GM23338 (cell line): ENCODE measurements at regions not wholly inside any gene's neighbourhood (a gene's known extent, or its start where the extent isn't known, plus 50 kb on each side); places are given as distances from the start of the nearest gene placed in this dataset.

Experiments used
- ATAC-seq: fragments of 200-7000 bp; cut with Tn5 transposase; 3 replicates; pipeline ENCODE4 v1.9.1; 2020
- DNase-seq: peaks from one replicate; pipeline ENCODE4 v3.0.0-alpha.2; 2015; ENCODE audit warnings: low spot score
- H2AFZ ChIP-seq: fragments of 200-600 bp; sonication (generic); 2 replicates; pipeline ENCODE4 v1.8.0; 2016; ENCODE audit warnings: antibody characterized with exemption, mild to moderate bottlenecking, moderate library complexity
- H3F3A ChIP-seq: fragments of 200-600 bp; sonication (generic); replicated peaks from 2 replicates; pipeline ENCODE4 v1.8.0; 2017; ENCODE audit warnings: antibody characterized with exemption, mixed run types, low read depth
- H3K27ac ChIP-seq: fragments of 200-600 bp; sonication (generic); 2 replicates; pipeline ENCODE4 v1.6.1; 2016; ENCODE audit warnings: low read depth
- H3K27me3 ChIP-seq: fragments of 200-600 bp; sonication (generic); 2 replicates; pipeline ENCODE4 v1.8.0; 2016; ENCODE audit warnings: mild to moderate bottlenecking, mixed run types, moderate library complexity; ENCODE audit not compliant: insufficient read depth
- H3K36me3 ChIP-seq: fragments of 200-600 bp; sonication (generic); 2 replicates; pipeline ENCODE4 v1.8.0; 2016; ENCODE audit warnings: mild to moderate bottlenecking; ENCODE audit not compliant: insufficient read depth
- H3K4me1 ChIP-seq: fragments of 200-600 bp; sonication (generic); 2 replicates; pipeline ENCODE4 v1.8.0; 2016; ENCODE audit warnings: mild to moderate bottlenecking, moderate library complexity; ENCODE audit not compliant: insufficient read depth
- H3K4me2 ChIP-seq: fragments of 200-600 bp; sonication (generic); 2 replicates; pipeline ENCODE4 v1.7.1; 2017; ENCODE audit warnings: mixed run types
- H3K4me3 ChIP-seq: fragments of 200-600 bp; sonication (generic); 2 replicates; pipeline ENCODE4 v1.6.1; 2016; ENCODE audit warnings: mixed run types
- H3K79me2 ChIP-seq: fragments of 200-600 bp; sonication (generic); replicated peaks from 2 replicates; pipeline ENCODE4 v1.8.0; 2017; ENCODE audit warnings: mild to moderate bottlenecking; ENCODE audit not compliant: insufficient read depth
- H3K9me2 ChIP-seq: fragments of 200-600 bp; sonication (generic); 2 replicates; pipeline ENCODE4 v1.8.0; 2017; ENCODE audit not compliant: insufficient read depth
- H4K20me1 ChIP-seq: fragments of 200-600 bp; sonication (generic); replicated peaks from 2 replicates; pipeline ENCODE4 v1.8.0; 2017; ENCODE audit warnings: mild to moderate bottlenecking; ENCODE audit not compliant: insufficient read depth
- H3K27ac Mint-ChIP-seq: 2 replicates; pipeline ENCODE4 v1.8.0; 2020; ENCODE audit warnings: inconsistent platforms, mild to moderate bottlenecking, moderate library complexity, mixed read lengths
- H3K27me3 Mint-ChIP-seq: 3 replicates; pipeline ENCODE4 v1.8.0; 2022; ENCODE audit warnings: low read depth, mild to moderate bottlenecking, moderate library complexity, mixed read lengths, inconsistent platforms; ENCODE audit not compliant: insufficient read depth, poor library complexity
- H3K36me3 Mint-ChIP-seq: 3 replicates; pipeline ENCODE4 v1.8.0; 2021; ENCODE audit warnings: low read depth, mild to moderate bottlenecking, inconsistent platforms, moderate library complexity, mixed read lengths
- H3K4me1 Mint-ChIP-seq: 3 replicates; pipeline ENCODE4 v1.8.0; 2020; ENCODE audit warnings: mild to moderate bottlenecking, inconsistent platforms, mixed read lengths
- H3K4me3 Mint-ChIP-seq: 3 replicates; pipeline ENCODE4 v1.8.0; 2021; ENCODE audit warnings: moderate library complexity, mild to moderate bottlenecking, inconsistent platforms, mixed read lengths
- H3K9me3 Mint-ChIP-seq: 3 replicates; pipeline ENCODE4 v1.8.0; 2020; ENCODE audit warnings: moderate library complexity, mild to moderate bottlenecking, inconsistent platforms, mixed read lengths
- CREB1 ChIP-seq: fragments of 250-450 bp; sonication (Bioruptor Pico); IDR thresholded peaks from 2 replicates; pipeline ENCODE4 v1.5.0; 2020; ENCODE audit warnings: low read depth, mild to moderate bottlenecking, moderate library complexity
- EZH2 ChIP-seq: fragments of 200-600 bp; sonication (generic); IDR thresholded peaks from one replicate; pipeline ENCODE4 v1.8.0; 2017; ENCODE audit warnings: antibody characterized with exemption, mild to moderate bottlenecking, low read depth; ENCODE audit not compliant: unreplicated experiment
- EZH2phosphoT487 ChIP-seq: fragments of 200-600 bp; sonication (generic); IDR thresholded peaks from one replicate; pipeline ENCODE4 v1.8.1; 2018; ENCODE audit warnings: antibody characterized with exemption; ENCODE audit not compliant: unreplicated experiment
- JUNB ChIP-seq: IDR thresholded peaks from one replicate; pipeline ENCODE4 v1.6.1; 2016; ENCODE audit warnings: antibody characterized with exemption; ENCODE audit not compliant: unreplicated experiment
- NANOG ChIP-seq: IDR thresholded peaks from 2 replicates; pipeline ENCODE4 v1.6.1; 2016; ENCODE audit warnings: antibody characterized with exemption, borderline replicate concordance
- POLR2AphosphoS5 ChIP-seq: IDR thresholded peaks from 2 replicates; pipeline ENCODE4 v1.6.1; 2016; ENCODE audit warnings: antibody characterized with exemption, low read depth
- STAT1 ChIP-seq: IDR thresholded peaks from one replicate; pipeline ENCODE4 v1.6.1; 2016; ENCODE audit warnings: antibody characterized with exemption; ENCODE audit not compliant: unreplicated experiment
- ZNF114 ChIP-seq: fragments of 250-450 bp; sonication (Bioruptor Pico); IDR thresholded peaks from 2 replicates; pipeline ENCODE4 v1.5.0; 2020; ENCODE audit warnings: mild to moderate bottlenecking, moderate library complexity
- ZNF331 ChIP-seq: fragments of 250-450 bp; sonication (Bioruptor Pico); IDR thresholded peaks from 2 replicates; pipeline ENCODE4 v1.5.0; 2020; ENCODE audit warnings: low read depth, mild to moderate bottlenecking, moderate library complexity
- TF ChIP-seq, protein P1 (sequence below): fragments of 250-450 bp; sonication (Bioruptor Pico); IDR thresholded peaks from 2 replicates; pipeline ENCODE4 v1.5.0; 2020; ENCODE audit warnings: mild to moderate bottlenecking, moderate library complexity
- TF ChIP-seq, protein P2 (sequence below): IDR thresholded peaks from 2 replicates; pipeline ENCODE4 v1.6.1; 2016; ENCODE audit warnings: antibody characterized with exemption
- TF ChIP-seq, protein P3 (sequence below): IDR thresholded peaks from one replicate; pipeline ENCODE4 v1.6.1; 2018; ENCODE audit warnings: antibody characterized with exemption; ENCODE audit not compliant: unreplicated experiment
- TF ChIP-seq, protein P4 (sequence below), 2 experiments: fragments of 200-600 bp in 1 of 2; sonication (generic) in 1 of 2; conservative IDR thresholded peaks; 2 replicates each; pipeline versions ENCODE4 v1.5.1 to v1.6.1; 2016 to 2017; ENCODE audit warnings: antibody characterized with exemption in 2 of 2, low read depth in 2 of 2, mild to moderate bottlenecking in 2 of 2, moderate library complexity in 1 of 2

DNA sequence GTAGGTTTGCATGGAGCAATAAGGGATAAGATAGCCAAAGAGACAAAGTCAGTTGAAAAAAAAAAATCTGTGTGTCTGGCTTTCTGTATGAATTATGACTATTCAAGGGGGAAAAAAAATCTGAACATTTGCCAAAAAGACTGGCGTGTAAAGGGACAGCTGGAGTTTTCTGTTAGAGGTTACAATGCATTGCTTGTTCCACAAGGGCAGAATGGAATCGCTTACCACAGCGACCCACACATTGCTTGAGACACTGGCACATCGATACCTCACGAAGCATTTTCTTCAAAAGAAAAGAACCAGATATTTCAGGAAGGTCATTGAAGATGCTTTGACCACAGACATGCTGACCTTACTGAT lies 327.8 kb downstream of the TMEM167A start:
- no peak overlapping the region for H3K27ac Mint-ChIP-seq
- Histone ChIP-seq H2AFZ (no peak overlapping the region), H3F3A (no peaks in the 10 kb centered on the region), H3K36me3 (no peaks in the 10 kb centered on the region), H3K4me1 (no peaks in the 10 kb centered on the region), H3K27ac (no peak overlapping the region), H3K4me2 (no peak overlapping the region), H3K4me3 (no peak overlapping the region), H3K79me2 (no peaks in the 10 kb centered on the region), H4K20me1 (no peaks in the 10 kb centered on the region), H3K9me2 (no peaks in the 10 kb centered on the region), H3K27me3 (no peaks in the 10 kb centered on the region)
- no peak overlapping the region for H3K4me3 Mint-ChIP-seq
- ATAC-seq (no peak), DNase-seq (no peak)
- no peak for TF ChIP-seq CREB1 (CRISPR knock-in tag)
- TF ChIP-seq POLR2AphosphoS5: no peak
- no peak for TF ChIP-seq EZH2phosphoT487
- TF ChIP-seq, protein P1, sequence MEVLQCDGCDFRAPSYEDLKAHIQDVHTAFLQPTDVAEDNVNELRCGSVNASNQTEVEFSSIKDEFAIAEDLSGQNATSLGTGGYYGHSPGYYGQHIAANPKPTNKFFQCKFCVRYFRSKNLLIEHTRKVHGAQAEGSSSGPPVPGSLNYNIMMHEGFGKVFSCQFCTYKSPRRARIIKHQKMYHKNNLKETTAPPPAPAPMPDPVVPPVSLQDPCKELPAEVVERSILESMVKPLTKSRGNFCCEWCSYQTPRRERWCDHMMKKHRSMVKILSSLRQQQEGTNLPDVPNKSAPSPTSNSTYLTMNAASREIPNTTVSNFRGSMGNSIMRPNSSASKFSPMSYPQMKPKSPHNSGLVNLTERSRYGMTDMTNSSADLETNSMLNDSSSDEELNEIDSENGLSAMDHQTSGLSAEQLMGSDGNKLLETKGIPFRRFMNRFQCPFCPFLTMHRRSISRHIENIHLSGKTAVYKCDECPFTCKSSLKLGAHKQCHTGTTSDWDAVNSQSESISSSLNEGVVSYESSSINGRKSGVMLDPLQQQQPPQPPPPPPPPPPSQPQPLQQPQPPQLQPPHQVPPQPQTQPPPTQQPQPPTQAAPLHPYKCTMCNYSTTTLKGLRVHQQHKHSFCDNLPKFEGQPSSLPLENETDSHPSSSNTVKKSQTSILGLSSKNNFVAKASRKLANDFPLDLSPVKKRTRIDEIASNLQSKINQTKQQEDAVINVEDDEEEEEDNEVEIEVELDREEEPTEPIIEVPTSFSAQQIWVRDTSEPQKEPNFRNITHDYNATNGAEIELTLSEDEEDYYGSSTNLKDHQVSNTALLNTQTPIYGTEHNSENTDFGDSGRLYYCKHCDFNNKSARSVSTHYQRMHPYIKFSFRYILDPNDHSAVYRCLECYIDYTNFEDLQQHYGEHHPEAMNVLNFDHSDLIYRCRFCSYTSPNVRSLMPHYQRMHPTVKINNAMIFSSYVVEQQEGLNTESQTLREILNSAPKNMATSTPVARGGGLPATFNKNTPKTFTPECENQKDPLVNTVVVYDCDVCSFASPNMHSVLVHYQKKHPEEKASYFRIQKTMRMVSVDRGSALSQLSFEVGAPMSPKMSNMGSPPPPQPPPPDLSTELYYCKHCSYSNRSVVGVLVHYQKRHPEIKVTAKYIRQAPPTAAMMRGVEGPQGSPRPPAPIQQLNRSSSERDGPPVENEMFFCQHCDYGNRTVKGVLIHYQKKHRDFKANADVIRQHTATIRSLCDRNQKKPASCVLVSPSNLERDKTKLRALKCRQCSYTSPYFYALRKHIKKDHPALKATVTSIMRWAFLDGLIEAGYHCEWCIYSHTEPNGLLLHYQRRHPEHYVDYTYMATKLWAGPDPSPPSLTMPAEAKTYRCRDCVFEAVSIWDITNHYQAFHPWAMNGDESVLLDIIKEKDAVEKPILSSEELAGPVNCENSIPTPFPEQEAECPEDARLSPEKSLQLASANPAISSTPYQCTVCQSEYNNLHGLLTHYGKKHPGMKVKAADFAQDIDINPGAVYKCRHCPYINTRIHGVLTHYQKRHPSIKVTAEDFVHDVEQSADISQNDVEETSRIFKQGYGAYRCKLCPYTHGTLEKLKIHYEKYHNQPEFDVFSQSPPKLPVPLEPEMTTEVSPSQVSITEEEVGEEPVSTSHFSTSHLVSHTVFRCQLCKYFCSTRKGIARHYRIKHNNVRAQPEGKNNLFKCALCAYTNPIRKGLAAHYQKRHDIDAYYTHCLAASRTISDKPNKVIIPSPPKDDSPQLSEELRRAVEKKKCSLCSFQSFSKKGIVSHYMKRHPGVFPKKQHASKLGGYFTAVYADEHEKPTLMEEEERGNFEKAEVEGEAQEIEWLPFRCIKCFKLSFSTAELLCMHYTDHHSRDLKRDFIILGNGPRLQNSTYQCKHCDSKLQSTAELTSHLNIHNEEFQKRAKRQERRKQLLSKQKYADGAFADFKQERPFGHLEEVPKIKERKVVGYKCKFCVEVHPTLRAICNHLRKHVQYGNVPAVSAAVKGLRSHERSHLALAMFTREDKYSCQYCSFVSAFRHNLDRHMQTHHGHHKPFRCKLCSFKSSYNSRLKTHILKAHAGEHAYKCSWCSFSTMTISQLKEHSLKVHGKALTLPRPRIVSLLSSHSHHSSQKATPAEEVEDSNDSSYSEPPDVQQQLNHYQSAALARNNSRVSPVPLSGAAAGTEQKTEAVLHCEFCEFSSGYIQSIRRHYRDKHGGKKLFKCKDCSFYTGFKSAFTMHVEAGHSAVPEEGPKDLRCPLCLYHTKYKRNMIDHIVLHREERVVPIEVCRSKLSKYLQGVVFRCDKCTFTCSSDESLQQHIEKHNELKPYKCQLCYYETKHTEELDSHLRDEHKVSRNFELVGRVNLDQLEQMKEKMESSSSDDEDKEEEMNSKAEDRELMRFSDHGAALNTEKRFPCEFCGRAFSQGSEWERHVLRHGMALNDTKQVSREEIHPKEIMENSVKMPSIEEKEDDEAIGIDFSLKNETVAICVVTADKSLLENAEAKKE (CRISPR knock-in tag): no peak
- TF ChIP-seq, protein P2, sequence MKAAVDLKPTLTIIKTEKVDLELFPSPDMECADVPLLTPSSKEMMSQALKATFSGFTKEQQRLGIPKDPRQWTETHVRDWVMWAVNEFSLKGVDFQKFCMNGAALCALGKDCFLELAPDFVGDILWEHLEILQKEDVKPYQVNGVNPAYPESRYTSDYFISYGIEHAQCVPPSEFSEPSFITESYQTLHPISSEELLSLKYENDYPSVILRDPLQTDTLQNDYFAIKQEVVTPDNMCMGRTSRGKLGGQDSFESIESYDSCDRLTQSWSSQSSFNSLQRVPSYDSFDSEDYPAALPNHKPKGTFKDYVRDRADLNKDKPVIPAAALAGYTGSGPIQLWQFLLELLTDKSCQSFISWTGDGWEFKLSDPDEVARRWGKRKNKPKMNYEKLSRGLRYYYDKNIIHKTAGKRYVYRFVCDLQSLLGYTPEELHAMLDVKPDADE: no peak
- TF ChIP-seq ZNF331 (CRISPR knock-in tag): no peak
- no peak for TF ChIP-seq STAT1
- TF ChIP-seq, protein P3, sequence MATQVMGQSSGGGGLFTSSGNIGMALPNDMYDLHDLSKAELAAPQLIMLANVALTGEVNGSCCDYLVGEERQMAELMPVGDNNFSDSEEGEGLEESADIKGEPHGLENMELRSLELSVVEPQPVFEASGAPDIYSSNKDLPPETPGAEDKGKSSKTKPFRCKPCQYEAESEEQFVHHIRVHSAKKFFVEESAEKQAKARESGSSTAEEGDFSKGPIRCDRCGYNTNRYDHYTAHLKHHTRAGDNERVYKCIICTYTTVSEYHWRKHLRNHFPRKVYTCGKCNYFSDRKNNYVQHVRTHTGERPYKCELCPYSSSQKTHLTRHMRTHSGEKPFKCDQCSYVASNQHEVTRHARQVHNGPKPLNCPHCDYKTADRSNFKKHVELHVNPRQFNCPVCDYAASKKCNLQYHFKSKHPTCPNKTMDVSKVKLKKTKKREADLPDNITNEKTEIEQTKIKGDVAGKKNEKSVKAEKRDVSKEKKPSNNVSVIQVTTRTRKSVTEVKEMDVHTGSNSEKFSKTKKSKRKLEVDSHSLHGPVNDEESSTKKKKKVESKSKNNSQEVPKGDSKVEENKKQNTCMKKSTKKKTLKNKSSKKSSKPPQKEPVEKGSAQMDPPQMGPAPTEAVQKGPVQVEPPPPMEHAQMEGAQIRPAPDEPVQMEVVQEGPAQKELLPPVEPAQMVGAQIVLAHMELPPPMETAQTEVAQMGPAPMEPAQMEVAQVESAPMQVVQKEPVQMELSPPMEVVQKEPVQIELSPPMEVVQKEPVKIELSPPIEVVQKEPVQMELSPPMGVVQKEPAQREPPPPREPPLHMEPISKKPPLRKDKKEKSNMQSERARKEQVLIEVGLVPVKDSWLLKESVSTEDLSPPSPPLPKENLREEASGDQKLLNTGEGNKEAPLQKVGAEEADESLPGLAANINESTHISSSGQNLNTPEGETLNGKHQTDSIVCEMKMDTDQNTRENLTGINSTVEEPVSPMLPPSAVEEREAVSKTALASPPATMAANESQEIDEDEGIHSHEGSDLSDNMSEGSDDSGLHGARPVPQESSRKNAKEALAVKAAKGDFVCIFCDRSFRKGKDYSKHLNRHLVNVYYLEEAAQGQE: no peak
- no peak for TF ChIP-seq NANOG
- TF ChIP-seq EZH2: no peak
- TF ChIP-seq ZNF114 (CRISPR knock-in tag): no peak
- no peak for TF ChIP-seq JUNB
- TF ChIP-seq, protein P4, sequence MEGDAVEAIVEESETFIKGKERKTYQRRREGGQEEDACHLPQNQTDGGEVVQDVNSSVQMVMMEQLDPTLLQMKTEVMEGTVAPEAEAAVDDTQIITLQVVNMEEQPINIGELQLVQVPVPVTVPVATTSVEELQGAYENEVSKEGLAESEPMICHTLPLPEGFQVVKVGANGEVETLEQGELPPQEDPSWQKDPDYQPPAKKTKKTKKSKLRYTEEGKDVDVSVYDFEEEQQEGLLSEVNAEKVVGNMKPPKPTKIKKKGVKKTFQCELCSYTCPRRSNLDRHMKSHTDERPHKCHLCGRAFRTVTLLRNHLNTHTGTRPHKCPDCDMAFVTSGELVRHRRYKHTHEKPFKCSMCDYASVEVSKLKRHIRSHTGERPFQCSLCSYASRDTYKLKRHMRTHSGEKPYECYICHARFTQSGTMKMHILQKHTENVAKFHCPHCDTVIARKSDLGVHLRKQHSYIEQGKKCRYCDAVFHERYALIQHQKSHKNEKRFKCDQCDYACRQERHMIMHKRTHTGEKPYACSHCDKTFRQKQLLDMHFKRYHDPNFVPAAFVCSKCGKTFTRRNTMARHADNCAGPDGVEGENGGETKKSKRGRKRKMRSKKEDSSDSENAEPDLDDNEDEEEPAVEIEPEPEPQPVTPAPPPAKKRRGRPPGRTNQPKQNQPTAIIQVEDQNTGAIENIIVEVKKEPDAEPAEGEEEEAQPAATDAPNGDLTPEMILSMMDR (conservative IDR thresholded peaks at IDR 0.05; ENCODE audit: low read depth in 2 of 2): no peak
- H3K4me1 Mint-ChIP-seq: no peaks in the 10 kb centered on the region
- no peaks in the 10 kb centered on the region for H3K27me3 Mint-ChIP-seq
- peaks cover 4% of the 10 kb centered on the region; the same call in 1 of the 3 replicates for H3K9me3 Mint-ChIP-seq
- H3K36me3 Mint-ChIP-seq: no peaks in the 10 kb centered on the region
